CD1c-positive myeloid dendritic cell (primary cell): ENCODE measurements at regions not wholly inside any gene's neighbourhood (a gene's known extent, or its start where the extent isn't known, plus 50 kb on each side); places are given as distances from the start of the nearest gene placed in this dataset.
"Not testable (repeated sequence)": the region's sequence is repeated elsewhere in the genome, so short reads cannot be mapped to it uniquely, and the experiment has no call there.

Experiments
- DNase-seq: peaks from one replicate; pipeline ENCODE4 v3.0.0-alpha.2; 2016; ENCODE audit errors: extremely low spot score

GRCh38 chr5:86404256-86404655 lies 213.5 kb upstream of the COX7C start:
- no peak for DNase-seq

DNA sequence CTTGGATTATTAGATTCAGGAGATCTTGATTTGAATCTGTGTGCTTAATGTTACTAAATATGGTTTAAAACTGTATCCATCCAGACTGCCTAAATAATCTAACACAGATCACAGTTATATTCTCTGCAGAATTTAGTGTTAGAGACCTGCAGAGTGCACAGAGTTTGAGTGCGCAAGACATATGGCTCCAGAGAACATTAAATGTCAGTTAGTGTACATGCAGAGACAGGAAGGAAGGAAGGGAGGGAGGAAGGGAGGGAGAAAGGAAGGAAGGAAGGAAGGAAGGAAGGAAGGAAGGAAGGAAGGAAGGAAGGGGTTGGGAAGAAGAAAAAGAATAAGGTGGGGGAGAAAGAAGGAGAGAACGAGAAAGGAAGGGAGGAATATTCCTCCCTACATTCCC lies 210.0 kb upstream of the COX7C start:
- DNase-seq = no peak

- DNase-seq = no peak
Observed at GRCh38 chr5:86411596-86411995, 206.1 kb upstream of the COX7C start.

- no peak for DNase-seq
Observed at GRCh38 chr5:86427158-86427557, 190.6 kb upstream of the COX7C start.

- no peak for DNase-seq
Observed at GRCh38 chr5:86439593-86440110, 178.1 kb upstream of the COX7C start.

GRCh38 chr5:86442036-86442745 lies 175.6 kb upstream of the COX7C start:
- no peak for DNase-seq

- no peak for DNase-seq
Observed at GRCh38 chr5:86447362-86447761, 170.4 kb upstream of the COX7C start.

- no peak for DNase-seq
Observed at GRCh38 chr5:86452251-86452650, 165.5 kb upstream of the COX7C start.

DNA sequence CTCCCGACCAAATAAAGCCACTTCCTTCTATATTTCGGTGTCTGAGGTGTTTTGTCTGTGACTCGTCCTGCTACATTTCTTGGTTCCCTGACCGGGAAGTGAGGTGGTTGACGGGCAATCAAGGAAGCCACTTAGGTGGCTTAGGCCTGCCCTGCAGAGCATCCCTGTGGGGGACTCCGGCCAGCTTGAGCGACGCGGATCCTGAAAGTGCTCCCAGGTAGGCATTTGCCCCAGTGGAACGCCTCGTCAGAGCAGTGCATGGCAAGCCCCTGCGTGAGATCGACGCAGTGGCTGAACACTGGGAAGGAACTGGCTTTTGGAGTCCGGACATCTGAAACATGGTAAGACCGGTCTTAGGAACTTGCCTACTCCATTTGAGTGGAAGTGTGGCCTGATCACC lies 157.2 kb upstream of the COX7C start:
- no peak for DNase-seq

- no peak for DNase-seq
Observed at GRCh38 chr5:86461169-86461956, 156.4 kb upstream of the COX7C start.

DNA sequence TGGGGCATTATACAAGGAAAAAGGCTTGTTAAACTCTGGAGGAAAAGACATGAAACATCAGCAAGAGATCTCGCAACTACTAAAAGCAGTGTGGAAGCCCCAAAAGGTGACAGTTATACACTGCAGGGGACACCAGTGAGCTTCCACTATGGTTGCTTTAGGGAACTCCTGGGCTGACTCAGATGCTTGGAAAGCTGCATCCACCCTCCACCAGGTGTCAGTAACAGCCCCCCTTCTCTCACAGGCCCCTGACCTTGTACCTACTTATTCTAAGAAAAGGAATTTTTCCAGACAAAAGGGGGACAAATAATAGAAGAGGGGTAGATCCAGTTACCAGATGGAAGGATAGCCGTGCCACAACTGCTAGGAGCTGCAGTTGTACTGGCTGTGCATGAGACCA lies 154.4 kb upstream of the COX7C start:
- DNase-seq = no peak

GRCh38 chr5:86465052-86465838 lies 152.5 kb upstream of the COX7C start:
- DNase-seq = no peak

- not testable (repeated sequence) for DNase-seq
Observed at GRCh38 chr5:86466721-86467120, 151.0 kb upstream of the COX7C start.

GRCh38 chr5:86482008-86482407 lies 135.7 kb upstream of the COX7C start:
- no peak for DNase-seq

DNA sequence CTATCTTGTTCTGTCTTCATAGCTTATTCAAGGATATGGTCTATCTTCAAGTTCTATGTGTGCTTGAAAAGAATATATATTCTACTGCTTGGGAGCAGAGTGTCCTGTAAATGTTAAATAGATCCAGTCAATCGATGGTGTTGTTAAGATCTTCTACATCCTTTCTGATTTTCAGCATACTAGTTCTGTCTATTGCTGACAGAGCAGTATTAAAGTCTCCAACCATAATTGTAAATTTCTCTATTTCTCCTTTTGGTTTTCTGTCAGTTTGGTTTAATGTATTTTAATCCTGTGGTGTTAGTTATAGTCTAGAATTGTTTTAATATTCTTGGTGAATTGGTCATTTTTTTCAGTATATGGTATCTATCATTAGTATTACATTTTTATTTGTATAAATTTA lies 124.0 kb upstream of the COX7C start:
- DNase-seq = no peak

GRCh38 chr5:86500947-86501346 lies 116.8 kb upstream of the COX7C start:
- DNase-seq = no peak

- DNase-seq = no peak
Observed at GRCh38 chr5:86507574-86507973, 110.2 kb upstream of the COX7C start.

DNA sequence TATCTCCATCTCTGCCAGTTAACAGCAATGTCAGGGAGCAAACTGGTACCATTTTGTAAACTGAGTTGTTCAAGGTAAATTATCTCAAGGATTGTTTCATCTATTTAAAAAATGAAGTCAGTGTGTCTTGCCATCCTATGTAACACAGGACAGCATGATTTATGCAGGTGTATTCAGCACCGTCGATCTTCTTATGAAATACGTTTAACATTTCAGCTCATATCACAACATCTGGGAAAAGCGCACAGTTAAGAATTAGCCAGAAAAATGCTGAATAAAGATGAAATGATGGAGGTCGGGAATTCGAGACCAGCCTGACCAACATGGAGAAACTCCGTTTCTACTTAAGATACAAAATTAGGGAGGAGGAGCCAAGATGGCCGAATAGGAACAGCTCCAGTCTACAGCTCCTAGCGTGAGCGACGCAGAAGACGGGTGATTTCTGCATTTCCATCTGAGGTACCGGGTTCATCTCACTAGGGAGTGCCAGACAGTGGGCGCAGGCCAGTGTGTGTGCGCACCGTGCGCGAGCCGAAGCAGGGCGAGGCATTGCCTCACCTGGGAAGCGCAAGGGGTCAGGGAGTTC lies 107.3 kb upstream of the COX7C start:
- not testable (repeated sequence) for DNase-seq

DNA sequence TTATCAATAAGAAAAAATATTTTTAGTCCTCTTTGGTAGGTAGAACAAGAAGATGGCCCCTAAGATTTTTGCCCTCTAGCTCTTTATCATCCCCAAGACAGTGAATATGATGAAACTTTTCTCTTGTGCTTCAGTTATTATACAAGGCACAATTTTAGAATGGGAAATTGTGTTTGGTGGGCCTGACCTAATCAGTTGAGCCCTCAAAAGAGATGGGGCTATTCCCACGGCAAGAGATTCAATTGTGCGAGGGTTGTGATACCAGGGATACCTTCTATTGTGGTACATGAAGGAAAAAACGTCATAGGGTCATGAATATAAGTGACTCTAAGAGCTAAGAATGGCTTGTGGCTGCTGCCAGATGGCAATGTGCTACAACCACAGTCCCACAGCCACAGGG lies 94.0 kb upstream of the COX7C start:
- no peak for DNase-seq

DNA sequence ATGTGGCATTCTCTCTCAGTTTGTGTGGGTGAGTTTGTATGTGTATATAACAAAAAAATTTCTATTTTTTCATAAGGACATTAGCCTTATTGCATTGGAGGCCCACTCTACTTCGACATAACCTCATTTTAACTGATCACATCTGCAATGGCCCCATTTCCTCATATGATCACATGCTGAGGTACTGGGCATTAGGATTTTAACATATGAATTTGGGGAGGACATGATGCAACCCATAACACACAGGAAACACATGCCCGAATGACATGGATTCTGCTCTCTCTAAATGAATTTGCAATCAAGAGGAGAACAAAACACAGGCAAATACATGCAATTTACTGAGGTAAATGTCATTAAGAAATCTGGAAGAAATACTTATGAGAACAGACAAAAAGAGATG lies 92.1 kb upstream of the COX7C start:
- no peak for DNase-seq

DNA sequence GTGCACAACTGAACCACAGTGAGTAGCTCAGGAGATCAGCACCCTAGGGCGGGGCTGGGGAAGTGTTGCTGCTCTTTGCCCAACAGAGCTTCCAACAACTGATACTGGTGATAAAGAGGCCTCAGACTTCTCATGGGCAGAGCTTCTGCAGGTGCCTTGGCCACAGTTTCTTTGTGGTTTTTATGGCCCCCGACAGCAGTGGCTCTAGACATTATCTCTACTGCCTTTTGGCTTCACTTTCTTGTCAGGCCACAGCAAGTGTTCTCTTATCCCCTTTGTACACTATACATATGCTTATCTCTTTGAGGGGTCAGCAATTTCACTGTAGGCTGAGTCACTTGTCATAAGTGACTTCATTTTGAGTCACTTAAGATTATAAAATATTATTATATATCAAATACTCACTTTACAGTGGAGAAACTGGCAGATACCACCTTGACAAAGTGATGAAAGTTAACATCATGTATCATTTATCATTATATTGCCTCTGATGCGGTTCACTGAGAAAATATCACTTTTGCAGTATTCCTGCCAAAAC lies 90.9 kb upstream of the COX7C start:
- no peak for DNase-seq

GRCh38 chr5:86532429-86532828 lies 85.3 kb upstream of the COX7C start:
- DNase-seq = no peak
